Activated T-cell treated with anti-CD3 and anti-CD28 coated beads, Interleukin-2, amount 50 U/mL, for 24 hours (primary cell): ENCODE measurements at regions not wholly inside any gene's neighbourhood (a gene's known extent, or its start where the extent isn't known, plus 50 kb on each side); places are given as distances from the start of the nearest gene placed in this dataset.

Source experiments
- DNase-seq: peaks from one replicate; pipeline ENCODE4 v3.0.0-alpha.2; 2020
- H3K27ac Mint-ChIP-seq: 2 replicates; pipeline ENCODE4 v1.8.0; 2020; ENCODE audit warnings: mild to moderate bottlenecking, mixed read lengths
- H3K27me3 Mint-ChIP-seq: 2 replicates; pipeline ENCODE4 v1.8.0; 2020; ENCODE audit warnings: mixed read lengths
- H3K36me3 Mint-ChIP-seq: 2 replicates; pipeline ENCODE4 v1.8.0; 2020; ENCODE audit warnings: low read depth, mixed read lengths
- H3K4me1 Mint-ChIP-seq: 2 replicates; pipeline ENCODE4 v1.8.0; 2020; ENCODE audit warnings: low read depth, mixed read lengths
- H3K4me3 Mint-ChIP-seq: 2 replicates; pipeline ENCODE4 v1.8.0; 2020; ENCODE audit warnings: mild to moderate bottlenecking, moderate library complexity, mixed read lengths
- H3K9me3 Mint-ChIP-seq: 2 replicates; pipeline ENCODE4 v1.8.0; 2020; ENCODE audit warnings: mixed read lengths

DNA sequence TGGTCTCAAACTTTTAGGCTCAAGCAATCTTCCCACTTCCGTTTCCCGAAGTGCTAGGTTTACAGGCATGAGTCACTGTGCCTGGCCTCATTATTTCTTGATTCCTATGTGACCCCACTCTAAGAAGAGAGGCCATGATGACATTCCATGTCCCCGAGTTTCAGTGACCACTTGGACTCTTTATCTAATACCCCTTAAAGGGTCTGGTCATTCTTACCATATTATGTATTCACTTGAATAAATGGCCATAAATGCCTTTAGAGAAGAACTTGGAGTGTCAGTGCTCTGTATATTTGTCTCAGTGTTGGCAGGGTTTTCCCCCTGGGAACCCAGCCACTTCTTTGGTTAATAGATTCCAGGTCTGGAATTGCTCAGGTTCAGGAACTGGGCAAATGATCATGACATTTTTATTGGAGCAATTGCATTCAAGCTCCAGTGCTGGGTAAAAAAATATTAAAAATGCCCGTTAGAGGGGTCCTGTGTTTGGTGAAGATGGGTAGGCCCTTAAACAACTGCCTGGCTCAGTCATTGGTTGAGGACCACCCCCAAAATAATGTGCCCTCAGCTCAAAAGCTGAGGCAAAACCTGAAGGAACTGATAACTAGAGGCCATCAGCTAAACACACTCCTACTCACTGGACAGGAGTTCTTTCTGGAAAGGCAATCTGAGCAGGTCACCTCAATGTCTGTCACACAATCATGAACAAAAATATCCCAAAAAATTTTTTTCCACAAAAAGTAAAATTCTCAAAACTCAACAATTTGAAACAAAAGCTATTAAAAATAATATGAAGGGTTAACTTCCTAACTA lies 186.6 kb upstream of the ZNF608 start:
- no peak overlapping the region for H3K27ac Mint-ChIP-seq
- H3K36me3 Mint-ChIP-seq: no peaks in the 10 kb centered on the region
- no peak for DNase-seq
- H3K4me1 Mint-ChIP-seq: peaks cover 6% of the 10 kb centered on the region
- H3K4me3 Mint-ChIP-seq: no peak overlapping the region
- no peaks in the 10 kb centered on the region for H3K27me3 Mint-ChIP-seq
- H3K9me3 Mint-ChIP-seq: peaks cover 3% of the 10 kb centered on the region

DNA sequence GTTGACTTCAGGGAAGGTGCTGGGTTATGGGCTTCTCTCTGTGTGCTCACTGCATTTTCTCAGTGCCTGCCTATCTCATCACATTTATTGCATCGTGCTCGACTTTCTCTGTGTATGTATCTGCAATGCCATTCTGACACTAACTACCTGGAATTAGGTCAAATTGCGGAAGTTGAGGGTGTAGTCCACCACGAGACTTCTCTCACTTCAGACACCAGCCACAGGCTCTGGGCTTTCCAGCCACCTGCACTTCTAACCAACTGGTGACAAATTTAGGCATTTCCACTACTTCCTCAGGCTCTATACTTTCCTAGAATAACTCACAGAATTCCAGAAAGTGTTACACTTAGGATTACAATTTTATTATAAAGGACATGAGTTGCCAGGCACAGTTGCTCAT lies 188.6 kb upstream of the ZNF608 start:
- Mint-ChIP-seq H3K9me3 (peaks cover 3% of the 10 kb centered on the region), H3K4me1 (peaks cover 6% of the 10 kb centered on the region), H3K27me3 (no peaks in the 10 kb centered on the region), H3K4me3 (no peak overlapping the region), H3K36me3 (no peaks in the 10 kb centered on the region), H3K27ac (no peak overlapping the region)
- DNase-seq: no peak

DNA sequence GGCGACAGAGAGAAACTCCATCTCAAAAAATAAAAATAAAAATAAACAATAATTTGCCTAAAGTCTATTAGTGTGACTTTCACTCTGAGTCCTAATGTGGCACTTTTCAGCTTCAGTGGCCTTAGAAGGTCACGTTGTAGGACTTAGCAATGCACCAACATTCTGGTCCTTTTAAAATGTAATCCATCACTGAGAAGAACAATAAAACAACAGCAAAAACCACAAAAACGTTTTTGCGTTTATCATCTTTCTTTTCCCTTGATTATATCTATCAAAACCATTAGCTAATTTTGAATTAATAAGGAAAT lies 190.1 kb upstream of the ZNF608 start:
- H3K4me1 Mint-ChIP-seq: peaks cover 6% of the 10 kb centered on the region
- no peak for DNase-seq
- peaks cover 8% of the 10 kb centered on the region for H3K9me3 Mint-ChIP-seq
- no peak overlapping the region for H3K27ac Mint-ChIP-seq
- no peaks in the 10 kb centered on the region for H3K36me3 Mint-ChIP-seq
- H3K4me3 Mint-ChIP-seq: no peak overlapping the region
- H3K27me3 Mint-ChIP-seq: no peaks in the 10 kb centered on the region

DNA sequence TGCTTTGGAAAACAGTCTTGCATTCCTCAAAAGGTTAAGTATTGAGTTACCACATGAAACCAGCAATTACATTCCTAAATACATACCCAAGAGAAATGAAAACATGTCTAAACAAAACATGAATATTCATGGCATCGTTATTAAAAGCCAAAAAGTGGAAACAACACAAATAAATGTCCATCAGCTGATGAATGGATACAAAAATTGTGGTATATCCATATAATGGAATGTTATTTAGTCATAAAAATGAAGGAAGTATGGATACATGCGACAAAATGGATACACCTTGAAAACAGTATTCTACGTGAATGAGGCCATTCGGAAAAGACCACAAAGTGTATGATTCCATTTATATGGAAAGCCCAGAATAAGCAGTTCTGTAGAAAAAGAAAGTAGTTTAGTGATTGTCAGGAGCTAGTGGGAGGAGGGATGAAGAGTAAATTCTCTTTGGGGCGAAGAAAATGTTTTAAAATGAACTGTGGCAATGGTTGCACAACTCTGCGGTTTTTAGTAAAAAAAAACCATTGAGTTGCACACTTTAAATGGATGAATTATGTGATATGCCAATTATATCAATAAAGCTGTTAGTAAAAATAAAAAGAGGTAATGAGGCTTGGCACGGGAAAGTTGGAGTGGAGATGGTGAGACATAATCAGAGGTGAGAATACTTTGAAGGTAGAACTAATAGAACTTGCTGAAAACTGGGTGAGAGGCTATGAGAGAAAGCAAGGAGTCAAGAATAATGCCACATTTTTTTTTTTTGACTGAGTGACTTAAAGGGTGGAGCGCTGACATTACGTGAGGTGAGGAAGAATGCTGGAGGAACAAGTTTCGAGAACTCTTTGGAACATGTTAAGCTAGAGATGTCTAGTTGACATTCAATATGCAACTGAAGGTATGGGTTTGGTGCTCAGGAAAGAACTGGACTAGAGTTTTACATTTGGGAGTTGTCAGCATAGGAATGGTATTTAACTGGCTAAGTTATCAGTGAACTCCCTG lies 194.9 kb upstream of the ZNF608 start:
- Mint-ChIP-seq H3K36me3 (no peaks in the 10 kb centered on the region), H3K27me3 (no peaks in the 10 kb centered on the region), H3K9me3 (peaks cover 5% of the 10 kb centered on the region), H3K4me3 (no peak overlapping the region), H3K4me1 (no peaks in the 10 kb centered on the region), H3K27ac (no peak overlapping the region)
- no peak for DNase-seq

DNA sequence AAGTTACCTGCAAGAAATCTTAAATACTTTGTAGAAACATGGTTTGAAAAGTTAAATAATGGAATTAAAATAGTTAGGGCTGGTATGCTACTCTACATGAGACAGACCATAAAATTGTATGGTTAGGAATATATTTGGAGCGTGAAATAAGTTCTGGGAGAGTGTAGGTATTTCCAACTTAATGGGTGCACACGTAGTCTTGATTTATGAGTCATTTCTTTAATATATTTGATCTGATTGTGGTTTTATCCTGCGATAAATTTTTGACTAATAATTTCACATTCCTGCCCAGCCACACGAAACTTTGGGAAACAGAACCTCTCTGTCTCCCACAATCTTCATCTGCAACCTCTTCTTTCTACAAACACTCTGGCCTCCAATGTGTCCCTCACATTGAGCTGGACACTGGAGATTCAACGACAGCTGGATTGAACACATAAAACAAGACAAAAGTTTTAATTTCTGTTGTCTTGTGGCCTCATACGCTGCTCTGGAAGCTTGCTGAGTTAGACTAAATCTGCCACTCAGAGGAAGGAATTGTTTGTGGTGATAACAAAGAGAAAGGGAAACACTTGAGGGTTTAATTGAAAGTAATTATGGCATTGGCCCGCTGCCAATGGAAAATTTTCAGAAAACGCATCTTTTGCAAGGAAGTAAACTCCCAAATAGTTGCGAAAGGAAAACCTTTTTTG lies 201.8 kb upstream of the ZNF608 start:
- Mint-ChIP-seq H3K9me3 (no peaks in the 10 kb centered on the region), H3K4me1 (no peaks in the 10 kb centered on the region), H3K4me3 (no peak overlapping the region), H3K36me3 (no peaks in the 10 kb centered on the region), H3K27ac (no peak overlapping the region), H3K27me3 (no peaks in the 10 kb centered on the region)
- DNase-seq: no peak

DNA sequence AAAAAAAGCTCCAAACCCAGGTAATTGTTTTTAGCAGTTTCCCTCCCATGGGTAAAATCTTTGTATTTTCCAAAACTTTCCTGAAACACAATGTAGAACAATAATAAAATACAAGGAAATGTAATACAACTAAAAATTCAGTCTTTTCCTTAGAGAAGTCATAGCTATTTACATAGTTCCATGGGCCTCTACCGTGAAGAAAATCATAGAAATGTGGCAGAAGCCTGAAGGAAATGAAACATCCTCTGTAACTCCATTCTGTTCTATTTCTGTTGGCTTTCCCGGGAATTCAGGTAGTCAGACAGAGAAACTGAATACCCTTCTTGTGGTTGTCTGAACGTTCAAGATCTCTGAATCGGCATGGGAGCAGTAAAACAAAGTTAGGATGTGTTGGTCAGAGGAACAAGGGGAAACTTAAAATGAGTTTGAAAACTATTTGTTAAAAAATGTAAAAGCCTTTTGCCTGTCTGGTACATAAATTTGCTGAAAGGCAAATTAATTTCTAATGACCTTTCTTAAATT lies 202.4 kb upstream of the ZNF608 start:
- DNase-seq: no peak
- Mint-ChIP-seq H3K27me3 (no peaks in the 10 kb centered on the region), H3K4me1 (no peaks in the 10 kb centered on the region), H3K4me3 (no peak overlapping the region), H3K9me3 (no peaks in the 10 kb centered on the region), H3K27ac (no peak overlapping the region), H3K36me3 (no peaks in the 10 kb centered on the region)

DNA sequence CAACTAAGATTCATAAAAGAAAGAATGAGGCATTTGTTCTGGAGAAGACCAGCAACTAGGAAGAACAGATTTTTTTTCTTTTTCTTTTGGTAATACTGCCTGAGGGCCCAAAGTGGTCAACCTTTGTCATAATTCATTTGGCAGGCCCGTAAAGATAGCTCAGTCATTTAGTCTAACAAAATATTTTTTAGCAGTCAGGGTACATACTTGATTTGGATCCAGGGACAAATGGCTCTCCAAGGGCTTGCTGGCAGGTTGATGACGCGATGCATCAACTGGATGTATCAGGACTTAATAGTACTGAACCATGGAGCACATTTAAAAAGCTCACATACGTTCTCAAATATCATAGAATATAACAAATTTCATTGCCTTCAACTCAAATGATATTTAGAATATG lies 203.4 kb upstream of the ZNF608 start:
- Mint-ChIP-seq H3K27me3 (no peaks in the 10 kb centered on the region), H3K4me3 (no peak overlapping the region), H3K36me3 (no peaks in the 10 kb centered on the region), H3K4me1 (no peaks in the 10 kb centered on the region), H3K9me3 (no peaks in the 10 kb centered on the region), H3K27ac (no peak overlapping the region)
- DNase-seq: no peak

DNA sequence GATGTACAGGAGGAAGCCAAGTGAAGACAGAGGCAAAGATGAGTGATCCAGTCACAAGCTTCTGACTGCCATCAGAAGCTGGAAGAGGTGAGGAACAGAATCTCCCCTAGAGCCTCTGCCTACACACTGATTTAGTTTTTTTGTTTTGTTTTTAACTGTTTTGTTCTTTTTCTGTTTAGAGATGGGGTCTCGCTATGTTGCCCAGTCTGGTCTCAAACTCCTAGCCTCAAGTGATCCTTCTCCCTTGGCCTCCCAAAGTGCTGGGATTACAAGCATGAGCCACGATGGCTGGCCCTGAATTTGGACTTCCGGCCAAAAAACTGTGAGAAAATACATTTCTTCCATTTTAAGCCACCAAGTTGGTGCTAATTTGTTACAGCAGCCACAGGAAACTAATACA lies 204.7 kb upstream of the ZNF608 start:
- Mint-ChIP-seq H3K4me3 (no peak overlapping the region), H3K36me3 (no peaks in the 10 kb centered on the region), H3K4me1 (no peaks in the 10 kb centered on the region), H3K27ac (no peak overlapping the region), H3K27me3 (no peaks in the 10 kb centered on the region), H3K9me3 (no peaks in the 10 kb centered on the region)
- DNase-seq: no peak

DNA sequence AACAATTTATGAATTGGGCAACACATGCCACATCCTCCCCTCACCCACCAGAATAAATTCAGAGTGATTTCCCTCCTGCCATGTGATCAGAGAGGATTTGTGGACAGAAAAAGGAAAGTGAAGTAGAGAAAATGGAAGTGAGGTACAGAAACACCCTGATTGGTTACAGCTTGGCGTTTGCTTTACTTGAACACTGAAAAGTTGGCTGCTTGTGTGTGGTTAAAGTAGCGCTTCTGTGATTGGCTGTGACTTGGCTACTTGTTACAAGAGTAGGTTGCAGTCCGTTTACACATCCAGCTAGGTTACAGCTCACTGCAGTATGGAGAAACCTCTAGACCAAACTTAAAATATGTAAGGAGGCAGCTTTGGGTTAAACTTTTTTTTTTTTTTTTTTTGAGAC lies 205.2 kb upstream of the ZNF608 start:
- Mint-ChIP-seq H3K27ac (no peak overlapping the region), H3K27me3 (no peaks in the 10 kb centered on the region), H3K4me1 (no peaks in the 10 kb centered on the region), H3K9me3 (no peaks in the 10 kb centered on the region), H3K36me3 (no peaks in the 10 kb centered on the region), H3K4me3 (no peak overlapping the region)
- no peak for DNase-seq

DNA sequence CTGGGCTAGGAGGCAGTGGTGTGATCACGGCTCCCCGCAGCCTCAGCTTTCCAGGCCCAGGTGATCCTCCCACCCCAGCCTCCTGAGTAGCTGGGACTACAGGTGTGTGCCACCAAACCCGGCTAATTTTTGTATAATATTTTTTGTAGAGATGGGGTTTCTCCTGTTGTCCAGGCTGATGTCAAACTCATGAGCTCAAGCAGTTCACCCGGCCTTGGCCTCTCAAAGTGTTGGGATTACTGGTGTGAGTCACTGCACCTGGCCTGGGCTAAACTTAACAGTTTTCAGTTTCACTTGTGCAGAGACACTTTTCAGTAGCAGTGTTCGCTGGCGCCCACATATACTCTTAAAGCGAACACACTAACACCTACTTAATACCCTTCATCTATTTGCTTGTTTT lies 205.6 kb upstream of the ZNF608 start:
- Mint-ChIP-seq H3K27ac (no peak overlapping the region), H3K4me3 (no peak overlapping the region), H3K4me1 (no peaks in the 10 kb centered on the region), H3K9me3 (no peaks in the 10 kb centered on the region), H3K27me3 (no peaks in the 10 kb centered on the region), H3K36me3 (no peaks in the 10 kb centered on the region)
- no peak for DNase-seq

DNA sequence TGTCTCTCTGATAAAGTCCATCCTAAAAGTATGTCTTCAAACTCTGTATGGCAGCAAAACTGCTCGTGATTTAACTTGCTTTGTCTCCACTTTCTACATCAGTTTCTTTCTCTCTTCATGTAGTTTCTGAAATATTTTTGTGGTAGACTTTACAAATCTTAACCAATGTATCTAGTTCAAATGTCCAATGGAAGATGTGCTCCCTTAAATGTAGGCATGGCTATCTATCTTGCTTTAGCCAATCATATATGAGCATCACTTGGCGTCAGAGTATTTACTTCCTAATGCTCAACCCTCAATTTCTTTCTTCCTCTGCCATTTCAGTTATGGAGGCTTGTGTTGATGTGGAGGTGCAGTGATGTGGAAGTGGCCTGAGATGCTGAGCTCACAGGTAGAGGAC lies 206.1 kb upstream of the ZNF608 start:
- no peak overlapping the region for H3K27ac Mint-ChIP-seq
- DNase-seq: no peak
- H3K36me3 Mint-ChIP-seq: no peaks in the 10 kb centered on the region
- no peak overlapping the region for H3K4me3 Mint-ChIP-seq
- H3K4me1 Mint-ChIP-seq: no peaks in the 10 kb centered on the region
- no peaks in the 10 kb centered on the region for H3K9me3 Mint-ChIP-seq
- H3K27me3 Mint-ChIP-seq: no peaks in the 10 kb centered on the region

DNA sequence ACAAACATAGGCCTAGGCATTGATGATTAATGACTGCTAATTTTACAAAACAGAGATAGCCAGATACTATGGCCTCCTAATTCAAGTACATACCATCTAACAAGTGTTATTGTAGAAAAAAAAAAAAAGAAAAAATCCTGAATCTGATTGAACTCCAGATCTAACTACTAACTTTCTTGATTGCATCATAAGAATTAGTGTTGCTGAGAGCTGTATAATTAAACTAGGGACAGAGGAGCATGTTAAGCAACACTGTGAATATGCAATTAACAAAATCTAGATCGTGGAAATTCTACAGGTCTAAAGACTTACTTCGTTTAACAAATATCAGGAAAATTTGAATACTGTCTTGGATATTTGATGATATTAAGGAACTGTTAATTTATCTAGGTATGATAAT lies 208.3 kb upstream of the ZNF608 start:
- no peak overlapping the region for H3K27ac Mint-ChIP-seq

DNA sequence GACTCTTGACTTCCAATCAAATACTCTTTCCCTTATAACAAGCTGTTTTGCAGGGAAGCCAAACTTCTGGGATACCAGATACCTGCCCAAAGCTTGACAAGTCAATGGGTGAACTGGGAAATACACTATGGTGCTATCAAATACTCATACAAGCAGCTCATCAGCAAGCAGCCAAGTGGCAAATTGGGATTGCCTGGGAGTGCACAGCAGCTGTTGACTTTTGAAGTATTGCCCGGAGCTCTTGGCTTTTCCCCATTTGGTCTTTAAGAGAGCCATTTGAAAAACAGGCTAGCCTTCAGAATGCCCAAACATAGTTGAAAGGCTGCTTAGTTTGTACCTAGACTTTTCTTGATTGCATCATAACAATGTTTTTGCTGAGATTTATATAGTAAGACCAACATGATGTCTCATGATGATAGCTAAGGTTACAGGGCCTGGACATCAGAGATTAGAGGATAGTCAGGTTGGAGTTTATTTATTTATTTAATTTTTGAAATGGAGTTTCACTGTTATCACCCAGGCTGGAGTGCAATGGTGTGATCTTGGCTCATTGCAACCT lies 210.1 kb upstream of the ZNF608 start:
- Mint-ChIP-seq H3K36me3 (no peaks in the 10 kb centered on the region), H3K27ac (no peak overlapping the region), H3K4me1 (no peaks in the 10 kb centered on the region)

More for the DNA sequence above, 208.3 kb upstream of the ZNF608 start:
- no peaks in the 10 kb centered on the region for H3K4me1 Mint-ChIP-seq
- no peaks in the 10 kb centered on the region for H3K27me3 Mint-ChIP-seq
- H3K36me3 Mint-ChIP-seq: no peaks in the 10 kb centered on the region
- no peaks in the 10 kb centered on the region for H3K9me3 Mint-ChIP-seq
- H3K4me3 Mint-ChIP-seq: no peak overlapping the region
- DNase-seq: no peak

DNA sequence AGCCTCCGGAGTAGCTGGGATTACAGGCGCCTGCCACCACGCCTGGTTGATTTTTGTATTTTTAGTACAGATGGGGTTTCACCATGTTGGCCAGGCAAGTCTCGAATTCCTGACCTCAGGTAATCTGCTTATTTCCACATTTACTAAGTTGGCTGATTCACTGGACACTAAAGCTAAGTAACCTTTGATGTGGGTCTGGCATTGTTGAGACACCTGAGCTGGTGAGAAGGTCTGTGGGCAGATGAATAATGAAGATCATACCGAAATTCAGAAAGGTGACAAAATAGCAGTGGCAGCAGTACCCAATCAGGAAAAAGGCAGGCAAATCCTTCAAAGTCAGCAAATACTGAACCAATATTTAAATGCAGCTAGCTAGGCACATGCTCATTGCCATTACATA lies 210.6 kb upstream of the ZNF608 start:
- no peaks in the 10 kb centered on the region for H3K36me3 Mint-ChIP-seq
- no peak overlapping the region for H3K27ac Mint-ChIP-seq
- H3K4me3 Mint-ChIP-seq: no peak overlapping the region
- H3K9me3 Mint-ChIP-seq: peaks cover 2% of the 10 kb centered on the region
- no peaks in the 10 kb centered on the region for H3K27me3 Mint-ChIP-seq
- no peaks in the 10 kb centered on the region for H3K4me1 Mint-ChIP-seq
- no peak for DNase-seq

More for the DNA sequence above, 210.1 kb upstream of the ZNF608 start:
- H3K9me3 Mint-ChIP-seq: peaks cover 2% of the 10 kb centered on the region
- no peak overlapping the region for H3K4me3 Mint-ChIP-seq
- no peaks in the 10 kb centered on the region for H3K27me3 Mint-ChIP-seq
- DNase-seq: no peak
